ENCODE measurements at regions not wholly inside any gene's neighbourhood (a gene's known extent, or its start where the extent isn't known, plus 50 kb on each side); places are given as distances from the start of the nearest gene placed in this dataset.

GRCh38 chr1:221381910-221382623 is 359.8 kb downstream of the DUSP10 start:
- DNase-seq = peak; percentile 73

DNA sequence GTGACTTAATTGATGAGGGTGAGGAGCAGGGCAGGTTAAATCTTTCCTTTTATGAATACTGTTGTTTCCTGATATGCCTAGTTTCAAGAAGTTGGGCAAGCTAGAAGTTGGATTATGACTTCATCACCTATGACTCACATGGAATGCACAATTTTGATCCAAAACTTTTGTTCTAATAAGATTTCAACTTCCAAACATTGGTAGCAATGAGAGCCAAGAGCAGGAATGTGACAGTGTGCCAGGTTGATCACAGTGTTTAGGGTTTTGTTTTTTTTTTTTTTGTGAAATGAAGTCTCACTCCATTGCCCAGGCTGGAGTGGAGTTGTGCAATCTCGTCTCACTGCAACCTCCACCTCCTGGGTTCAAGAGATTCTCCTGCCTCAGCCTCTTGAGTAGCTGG is 349.4 kb downstream of the DUSP10 start:
- peak; percentile 89 for DNase-seq

DNA sequence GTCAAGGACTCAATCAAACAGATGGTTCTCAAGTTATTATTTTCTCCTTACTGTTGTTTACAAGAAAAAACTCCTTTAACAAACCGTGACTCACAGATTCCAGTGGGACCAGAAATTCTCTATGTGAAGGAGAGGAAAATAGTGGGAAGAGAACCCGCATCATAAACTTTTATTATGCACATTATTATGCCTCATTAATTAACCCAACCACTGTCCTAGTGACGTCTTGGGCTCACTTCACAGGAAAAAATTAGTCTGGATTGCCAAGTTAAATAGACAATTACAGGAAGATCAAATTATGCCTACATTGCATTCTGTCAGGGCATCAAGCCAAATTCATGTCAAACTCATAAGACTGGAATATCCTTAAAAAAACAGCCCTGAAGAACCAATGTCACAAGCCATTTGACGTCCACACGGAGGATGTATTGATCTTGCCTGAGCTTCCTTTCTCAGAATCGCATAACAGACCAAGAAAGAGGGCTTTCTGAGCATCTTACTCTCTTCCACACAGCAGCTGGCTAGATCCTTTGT is 347.8 kb downstream of the DUSP10 start:
- DNase-seq = peak; percentile 71

DNA sequence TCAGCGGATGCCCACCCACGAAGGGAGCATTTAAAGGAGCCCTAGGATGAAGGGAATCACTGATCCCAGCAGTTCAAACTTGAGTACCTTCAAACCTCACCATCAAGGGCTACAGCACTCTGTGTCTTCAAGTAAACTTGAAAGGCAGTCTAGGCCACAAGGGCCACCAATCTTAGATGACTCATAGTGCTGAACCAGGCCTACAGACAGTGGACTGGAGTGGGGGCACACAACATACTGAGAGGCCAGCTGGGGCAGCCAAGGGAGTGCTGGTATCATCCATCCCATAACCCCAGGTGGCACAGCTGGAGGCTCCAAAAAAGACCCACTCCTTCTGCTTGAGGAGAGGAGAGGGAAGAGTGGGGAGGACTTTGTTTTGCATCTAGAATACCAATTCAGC is 345.4 kb downstream of the DUSP10 start:
- DNase-seq = no peak

DNA sequence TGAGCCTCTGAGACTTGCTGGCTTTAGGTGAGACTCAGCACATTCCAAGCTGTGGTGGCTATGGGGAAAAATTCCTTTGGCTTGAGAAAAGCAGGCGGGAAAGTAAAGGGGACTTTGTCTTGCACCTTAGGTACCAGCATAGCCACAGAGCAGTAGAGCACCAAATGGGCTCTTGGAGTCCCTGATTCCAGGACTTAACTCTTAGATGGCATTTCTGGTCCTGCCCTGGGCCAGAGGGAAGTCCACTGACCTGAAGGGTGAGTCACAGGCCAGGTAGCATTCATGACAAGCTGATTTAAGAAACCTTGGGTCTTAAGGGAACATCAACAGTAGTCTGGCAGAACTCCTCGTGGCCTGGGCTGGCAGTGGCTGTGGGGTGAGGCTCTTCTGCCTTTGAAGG is 344.7 kb downstream of the DUSP10 start:
- no peak for DNase-seq

- DNase-seq = no peak
These were observed 344.3 kb downstream of the DUSP10 start for GRCh38 chr1:221397606-221398005.

GRCh38 chr1:221405146-221405545 is 336.7 kb downstream of the DUSP10 start:
- no peak for DNase-seq

GRCh38 chr1:221408117-221408803 is 333.6 kb downstream of the DUSP10 start:
- no peak for DNase-seq

DNA sequence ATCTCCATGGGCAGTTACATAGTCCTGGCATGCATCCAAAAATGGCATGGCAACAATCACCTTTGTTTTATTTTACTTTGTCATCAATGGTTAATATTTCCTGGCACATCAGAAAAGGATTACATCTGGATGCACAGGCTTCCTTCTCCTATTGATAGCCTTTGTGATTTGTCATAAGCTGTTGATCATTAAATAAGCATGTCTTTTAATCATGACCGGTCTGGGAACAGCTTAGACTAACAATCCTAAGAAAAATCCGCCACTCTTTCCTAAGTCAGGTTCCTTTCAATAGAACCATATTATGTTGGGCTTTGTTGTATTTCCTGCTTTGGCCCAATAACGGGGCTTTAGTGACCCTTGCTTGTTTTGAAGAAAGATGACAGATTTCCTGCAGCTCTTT is 330.6 kb downstream of the DUSP10 start:
- no peak for DNase-seq

- no peak for DNase-seq
These were observed 326.9 kb downstream of the DUSP10 start for GRCh38 chr1:221414772-221415539.

GRCh38 chr1:221415651-221416050 is 326.2 kb downstream of the DUSP10 start:
- no peak for DNase-seq

DNA sequence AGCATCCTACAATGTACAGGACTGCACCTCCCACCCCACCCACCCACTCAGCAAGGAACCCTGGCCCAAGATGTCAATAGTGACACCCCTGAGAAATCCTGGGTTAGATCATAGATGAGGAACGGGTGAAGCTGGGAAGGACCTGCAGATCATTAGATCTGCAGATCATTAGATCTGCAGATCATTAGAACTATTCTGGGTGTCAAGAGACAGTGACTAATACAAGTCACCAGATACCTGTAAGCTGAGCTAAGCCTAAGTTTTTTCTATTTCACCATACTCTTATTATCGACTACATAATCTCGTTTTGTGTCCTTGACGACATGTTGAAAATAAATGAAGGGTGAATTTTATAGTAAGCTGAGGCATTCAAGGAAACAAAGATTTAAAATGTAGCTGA is 325.7 kb downstream of the DUSP10 start:
- no peak for DNase-seq

- peak; percentile 46 for DNase-seq
These were observed 325.2 kb downstream of the DUSP10 start for GRCh38 chr1:221416723-221417122.

- peak; percentile 73 for DNase-seq
These were observed 323.5 kb downstream of the DUSP10 start for GRCh38 chr1:221418346-221418745.

DNA sequence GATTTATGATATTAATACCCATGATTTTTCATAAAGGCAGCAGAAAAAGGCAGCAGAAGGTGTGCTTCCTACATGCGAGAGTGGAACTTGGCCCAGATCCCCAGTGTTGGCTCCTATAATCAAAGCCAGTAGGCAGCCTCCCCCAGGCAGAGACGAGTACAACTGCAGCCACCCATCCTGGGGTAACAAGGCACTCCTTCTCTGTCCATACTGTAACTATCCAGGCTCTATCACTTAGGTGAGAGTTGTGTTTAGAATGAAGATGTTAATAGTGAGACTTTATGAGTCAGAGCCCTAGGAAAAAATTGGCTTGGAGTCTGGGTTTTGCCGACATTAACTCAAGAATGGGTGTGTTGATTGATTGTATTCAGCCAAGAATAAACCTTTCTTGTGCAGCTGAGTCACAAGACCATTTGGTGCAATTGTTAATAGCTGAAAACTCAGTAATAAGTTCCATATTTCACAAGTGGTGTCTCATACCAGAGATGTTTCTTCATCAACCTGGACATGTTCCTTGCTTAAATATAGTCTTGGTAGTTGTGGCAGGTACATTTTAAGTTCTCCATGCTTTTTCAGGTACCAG is 322.3 kb downstream of the DUSP10 start:
- peak; percentile 97 for DNase-seq

GRCh38 chr1:221429264-221429663 is 312.6 kb downstream of the DUSP10 start:
- DNase-seq = no peak

DNA sequence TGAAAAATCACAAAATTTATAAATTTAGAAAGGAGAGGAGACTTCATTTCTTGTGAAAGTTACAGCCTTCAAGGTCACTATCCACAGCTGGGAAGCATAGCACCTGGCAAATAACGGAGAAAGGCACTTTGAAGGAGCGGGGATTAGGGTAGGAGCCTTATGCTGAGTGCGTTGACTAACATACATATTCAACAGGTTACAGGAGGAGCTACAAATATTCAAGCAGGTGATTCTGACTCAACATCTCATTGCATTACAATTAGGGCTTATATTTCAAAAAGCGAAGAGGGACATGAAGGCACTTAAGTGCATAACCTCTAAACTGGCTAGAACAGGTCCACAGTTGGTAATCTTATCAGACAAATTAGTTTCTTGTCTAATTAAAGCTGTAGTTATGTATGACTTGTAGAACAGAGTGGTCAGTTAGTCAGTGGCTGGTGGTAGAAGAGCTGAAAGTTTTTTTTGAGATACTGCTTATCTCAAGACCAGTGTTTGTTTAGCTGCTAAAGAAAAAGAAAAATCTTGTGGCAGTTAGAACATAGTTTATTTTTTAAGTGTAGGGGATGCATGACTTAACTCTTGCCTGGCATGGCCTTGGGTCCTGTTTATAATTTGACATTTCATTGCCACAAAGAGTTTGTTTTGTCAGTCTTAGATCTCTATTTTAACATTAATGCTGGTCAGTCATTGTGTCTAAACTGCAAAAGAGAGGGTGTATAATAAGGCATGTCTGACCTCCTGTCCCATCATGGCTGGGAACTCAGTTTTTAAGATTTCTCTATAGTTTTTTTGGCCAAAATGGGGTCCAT is 311.5 kb downstream of the DUSP10 start:
- DNase-seq = no peak

- peak; percentile 52 for DNase-seq
These were observed 310.7 kb downstream of the DUSP10 start for GRCh38 chr1:221431068-221431651.

DNA sequence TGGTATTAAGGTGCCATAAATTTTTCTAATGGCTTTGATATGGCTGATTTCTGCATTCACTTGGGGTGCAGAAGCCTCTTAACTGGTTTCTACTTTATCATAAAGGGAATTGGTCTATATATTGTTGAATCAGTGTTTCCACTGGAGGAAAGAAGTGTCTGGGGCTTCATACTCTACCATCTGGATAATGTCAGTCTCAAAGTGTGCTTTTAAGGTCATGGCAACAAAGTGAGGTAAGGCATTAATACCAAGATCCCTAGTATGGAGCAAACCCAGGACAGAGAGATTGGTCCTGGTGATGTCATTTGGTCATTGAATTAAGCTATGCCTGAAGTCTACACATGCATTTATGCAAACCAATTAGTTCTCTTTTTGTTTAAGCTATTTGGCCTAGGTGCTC is 309.9 kb downstream of the DUSP10 start:
- no peak for DNase-seq

DNA sequence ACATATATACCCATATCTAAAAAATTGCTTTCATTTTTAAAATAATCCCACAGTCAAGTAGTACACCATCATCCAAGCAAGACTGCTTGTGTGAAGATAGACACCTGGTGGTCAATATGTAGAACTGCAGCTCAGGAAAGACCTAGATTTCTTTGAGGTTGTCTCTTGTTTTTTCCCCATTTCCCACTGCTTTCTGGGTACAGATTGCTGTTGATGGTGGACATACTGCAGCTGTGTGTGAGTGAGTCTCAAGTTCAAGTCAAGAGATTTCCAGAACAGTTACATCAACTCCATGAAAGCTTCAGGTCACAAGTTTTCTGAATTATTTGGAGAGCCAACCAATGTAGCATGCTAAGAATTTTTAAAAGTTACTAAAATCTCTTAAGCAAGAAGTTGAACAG is 306.4 kb downstream of the DUSP10 start:
- peak; percentile 71 for DNase-seq

DNA sequence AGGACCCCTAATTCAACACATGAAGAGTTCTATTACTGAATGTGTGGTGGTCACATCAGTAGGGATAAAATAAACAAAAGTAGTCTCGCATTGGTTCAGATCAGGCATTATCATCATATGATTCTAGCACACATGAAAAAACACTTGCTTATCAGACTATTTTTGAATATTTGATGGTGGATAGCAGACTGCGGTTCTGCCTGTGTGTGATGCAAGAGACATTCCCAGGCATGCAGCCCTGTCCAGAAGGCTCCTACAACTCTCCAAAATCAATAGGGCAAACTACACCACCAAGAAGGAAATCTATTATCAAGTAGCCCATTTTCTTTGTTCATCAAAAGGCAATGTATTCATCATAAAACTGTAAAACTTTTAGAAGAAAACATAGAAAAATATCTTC is 304.7 kb downstream of the DUSP10 start:
- peak; percentile 32 for DNase-seq

- DNase-seq = peak; percentile 80
These were observed 304.0 kb downstream of the DUSP10 start for GRCh38 chr1:221437926-221438325.

Measured in fibroblast of upper back skin (primary cell).